ENCODE measurements at regions not wholly inside any gene's neighbourhood (a gene's known extent, or its start where the extent isn't known, plus 50 kb on each side); places are given as distances from the start of the nearest gene placed in this dataset.

DNA sequence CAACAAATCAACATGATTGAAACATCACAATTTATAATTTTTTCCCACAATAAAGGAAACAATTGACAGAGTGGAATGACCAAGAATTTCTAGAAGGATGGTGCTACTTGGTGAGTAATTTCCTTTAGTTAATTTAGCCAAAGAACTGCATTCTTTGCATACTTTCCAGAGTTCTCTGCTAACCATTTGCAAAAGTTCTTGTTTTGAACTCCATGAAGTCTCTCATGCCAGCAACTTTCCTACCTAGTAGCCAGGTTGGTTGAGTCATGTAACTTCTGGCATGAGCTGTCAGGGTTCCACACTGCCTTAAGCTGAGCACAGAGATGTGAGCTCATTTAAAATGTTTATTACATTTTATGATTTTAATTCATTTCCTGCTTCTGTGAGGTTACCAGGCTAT lies 539.6 kb downstream of the PID1 start:
- TF ChIP-seq, protein P1, sequence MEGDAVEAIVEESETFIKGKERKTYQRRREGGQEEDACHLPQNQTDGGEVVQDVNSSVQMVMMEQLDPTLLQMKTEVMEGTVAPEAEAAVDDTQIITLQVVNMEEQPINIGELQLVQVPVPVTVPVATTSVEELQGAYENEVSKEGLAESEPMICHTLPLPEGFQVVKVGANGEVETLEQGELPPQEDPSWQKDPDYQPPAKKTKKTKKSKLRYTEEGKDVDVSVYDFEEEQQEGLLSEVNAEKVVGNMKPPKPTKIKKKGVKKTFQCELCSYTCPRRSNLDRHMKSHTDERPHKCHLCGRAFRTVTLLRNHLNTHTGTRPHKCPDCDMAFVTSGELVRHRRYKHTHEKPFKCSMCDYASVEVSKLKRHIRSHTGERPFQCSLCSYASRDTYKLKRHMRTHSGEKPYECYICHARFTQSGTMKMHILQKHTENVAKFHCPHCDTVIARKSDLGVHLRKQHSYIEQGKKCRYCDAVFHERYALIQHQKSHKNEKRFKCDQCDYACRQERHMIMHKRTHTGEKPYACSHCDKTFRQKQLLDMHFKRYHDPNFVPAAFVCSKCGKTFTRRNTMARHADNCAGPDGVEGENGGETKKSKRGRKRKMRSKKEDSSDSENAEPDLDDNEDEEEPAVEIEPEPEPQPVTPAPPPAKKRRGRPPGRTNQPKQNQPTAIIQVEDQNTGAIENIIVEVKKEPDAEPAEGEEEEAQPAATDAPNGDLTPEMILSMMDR (IDR thresholded peaks at IDR 0.05) = no peak
- no peak for TF ChIP-seq POLR2A (IDR thresholded peaks at IDR 0.05)
- TF ChIP-seq EP300 (IDR thresholded peaks at IDR 0.05) = no peak

Data from sigmoid colon (tissue), 4 donors.